Activated T-cell treated with anti-CD3 and anti-CD28 coated beads for 24 hours (primary cell): ENCODE measurements at regions not wholly inside any gene's neighbourhood (a gene's known extent, or its start where the extent isn't known, plus 50 kb on each side); places are given as distances from the start of the nearest gene placed in this dataset.

Source experiments
- DNase-seq: peaks from one replicate; pipeline ENCODE4 v3.0.0-alpha.2; 2020; ENCODE audit warnings: low read depth

GRCh38 chr13:106879806-106880205 lies 311.9 kb upstream of the ARGLU1 start:
- DNase-seq = no peak

- no peak for DNase-seq
Measured at GRCh38 chr13:106874323-106874722, 306.4 kb upstream of the ARGLU1 start.

GRCh38 chr13:106873810-106874209 lies 305.9 kb upstream of the ARGLU1 start:
- no peak for DNase-seq

GRCh38 chr13:106867249-106867648 lies 299.3 kb upstream of the ARGLU1 start:
- DNase-seq = no peak

GRCh38 chr13:106865716-106866440 lies 297.9 kb upstream of the ARGLU1 start:
- DNase-seq = no peak

GRCh38 chr13:106859533-106859904 lies 291.6 kb upstream of the ARGLU1 start:
- DNase-seq = no peak

- DNase-seq = no peak
Measured at GRCh38 chr13:106858903-106859532, 291.1 kb upstream of the ARGLU1 start.

- no peak for DNase-seq
Measured at GRCh38 chr13:106852436-106852835, 284.5 kb upstream of the ARGLU1 start.

- no peak for DNase-seq
Measured at GRCh38 chr13:106850973-106851650, 283.2 kb upstream of the ARGLU1 start.

GRCh38 chr13:106846571-106847448 lies 278.9 kb upstream of the ARGLU1 start:
- no peak for DNase-seq

- DNase-seq = no peak
Measured at GRCh38 chr13:106836186-106836802, 268.4 kb upstream of the ARGLU1 start.

- no peak for DNase-seq
Measured at GRCh38 chr13:106835477-106835876, 267.5 kb upstream of the ARGLU1 start.

GRCh38 chr13:106821979-106822378 lies 254.0 kb upstream of the ARGLU1 start:
- DNase-seq = no peak

GRCh38 chr13:106819413-106820180 lies 251.7 kb upstream of the ARGLU1 start:
- no peak for DNase-seq

GRCh38 chr13:106818971-106819370 lies 251.0 kb upstream of the ARGLU1 start:
- no peak for DNase-seq

- no peak for DNase-seq
Measured at GRCh38 chr13:106815545-106815944, 247.6 kb upstream of the ARGLU1 start.

GRCh38 chr13:106814463-106814862 lies 246.5 kb upstream of the ARGLU1 start:
- DNase-seq = no peak

GRCh38 chr13:106810069-106810468 lies 242.1 kb upstream of the ARGLU1 start:
- DNase-seq = no peak

- DNase-seq = no peak
Measured at GRCh38 chr13:106804991-106805390, 237.1 kb upstream of the ARGLU1 start.

- no peak for DNase-seq
Measured at GRCh38 chr13:106802917-106803316, 235.0 kb upstream of the ARGLU1 start.

GRCh38 chr13:106799781-106800335 lies 231.9 kb upstream of the ARGLU1 start:
- DNase-seq = no peak
